Fibroblast of skin of right quadriceps (primary cell): ENCODE measurements at regions not wholly inside any gene's neighbourhood (a gene's known extent, or its start where the extent isn't known, plus 50 kb on each side); places are given as distances from the start of the nearest gene placed in this dataset.

Experiments used
- DNase-seq: peaks from one replicate; pipeline ENCODE4 v3.0.0-alpha.2; 2013

DNA sequence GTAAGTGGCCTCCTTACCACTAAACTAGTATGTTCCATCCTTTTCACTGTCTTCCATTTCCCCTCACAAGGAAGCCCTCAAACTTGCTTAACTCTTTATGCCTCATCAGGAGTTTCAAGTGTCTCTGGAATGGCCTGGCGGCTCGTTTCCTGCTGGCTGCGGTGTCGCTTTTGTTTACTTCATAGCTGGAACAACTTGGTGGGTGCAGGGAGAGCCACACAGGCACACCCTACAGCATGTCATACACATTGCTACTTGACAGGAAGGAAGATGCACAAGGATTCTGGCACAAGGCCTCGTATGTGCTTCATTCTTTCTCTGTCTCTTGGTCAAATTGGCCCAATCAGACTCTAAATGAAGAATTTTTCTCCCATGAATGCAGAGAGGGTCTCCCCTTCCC, 488.3 kb downstream of the FOXO1 start:
- no peak for DNase-seq

- no peak for DNase-seq
Observed at GRCh38 chr13:40179445-40180281, 486.8 kb downstream of the FOXO1 start.

DNA sequence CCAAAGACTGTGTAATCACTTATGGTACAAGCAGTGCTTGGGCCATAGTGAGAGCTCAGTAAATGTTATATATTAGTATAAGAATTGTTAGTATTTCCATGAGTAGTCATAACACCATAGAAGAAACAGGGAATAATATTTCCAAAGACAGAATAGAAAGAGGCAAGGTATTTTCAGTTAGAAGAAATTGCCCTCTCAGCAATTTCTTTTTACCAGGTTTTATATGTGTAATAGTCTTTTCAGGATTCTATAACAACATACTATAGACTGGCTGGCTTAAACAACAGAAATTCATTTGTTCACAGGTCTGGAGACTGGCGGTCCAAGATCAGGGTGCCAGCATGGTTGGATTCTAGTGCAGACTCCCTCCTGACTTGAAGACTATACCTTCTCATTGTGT, 485.7 kb downstream of the FOXO1 start:
- no peak for DNase-seq

DNA sequence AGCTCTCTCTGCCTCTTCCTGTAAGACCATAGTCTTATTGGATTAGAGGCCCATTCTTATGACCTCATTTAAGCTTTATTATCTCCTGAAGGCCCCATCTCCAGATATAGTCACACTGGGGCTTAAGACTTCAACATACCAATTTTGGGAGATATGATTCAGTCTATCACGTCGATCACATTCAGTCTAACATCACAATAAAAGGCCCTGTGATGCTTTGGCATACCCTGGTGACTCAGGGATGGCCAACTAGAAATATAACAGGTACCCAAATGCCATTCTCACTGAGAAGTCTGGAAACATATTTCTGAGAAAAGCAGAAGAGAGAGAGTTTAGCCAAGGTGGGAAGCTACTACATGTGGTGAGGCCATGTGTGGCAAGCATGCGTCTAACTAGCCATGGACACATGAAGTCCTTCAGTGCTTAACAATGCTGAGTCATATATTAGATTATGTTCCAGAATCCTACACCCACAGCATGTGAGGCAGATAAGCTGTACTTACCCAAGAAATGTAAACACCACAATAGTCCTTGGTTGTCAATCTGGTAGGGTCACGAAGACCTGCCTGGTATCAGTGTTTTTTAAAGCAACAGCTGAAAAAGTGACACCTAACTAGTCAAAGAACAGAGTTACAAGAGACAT, 485.1 kb downstream of the FOXO1 start:
- DNase-seq: peak; percentile 11

DNA sequence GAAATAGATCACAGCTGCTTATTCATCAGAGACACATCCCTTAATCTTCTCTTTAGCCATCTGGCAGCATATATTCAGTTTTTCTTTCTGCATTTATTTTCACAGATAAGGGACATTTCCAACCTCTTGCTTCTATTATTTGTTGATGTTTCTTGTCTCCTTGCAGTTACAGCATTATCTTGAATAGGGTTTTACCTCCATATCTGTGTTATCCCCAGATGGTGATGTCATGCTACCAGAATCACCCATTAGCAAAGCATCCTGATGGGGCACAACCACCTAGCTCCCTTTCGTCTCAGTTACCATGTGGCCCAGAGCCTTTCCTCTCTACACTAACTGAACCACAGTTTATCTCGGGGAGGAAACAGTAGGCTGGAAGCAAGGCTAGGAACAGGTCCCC, 483.9 kb downstream of the FOXO1 start:
- DNase-seq: no peak

DNA sequence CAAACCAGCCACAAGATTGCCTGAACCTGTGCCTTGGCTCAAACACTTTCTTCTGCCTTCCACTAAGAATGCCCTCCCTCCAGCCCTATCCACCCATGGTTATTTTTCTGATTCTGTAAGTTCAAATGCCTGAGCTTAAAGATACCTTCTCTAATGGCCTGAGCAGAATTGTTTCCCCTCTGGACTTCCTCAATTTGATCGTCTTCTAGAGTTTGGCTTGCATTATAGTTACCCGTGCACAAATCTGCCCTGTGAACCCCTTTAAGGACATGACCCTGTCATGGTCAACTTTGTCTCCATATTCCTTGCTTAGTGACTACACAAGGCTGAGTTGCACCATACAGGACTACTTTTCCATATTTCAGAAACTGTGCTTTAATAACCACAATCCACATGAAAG, 481.0 kb downstream of the FOXO1 start:
- DNase-seq: no peak

GRCh38 chr13:40186041-40186440, 480.4 kb downstream of the FOXO1 start:
- no peak for DNase-seq

GRCh38 chr13:40186626-40187323, 479.7 kb downstream of the FOXO1 start:
- DNase-seq: no peak

DNA sequence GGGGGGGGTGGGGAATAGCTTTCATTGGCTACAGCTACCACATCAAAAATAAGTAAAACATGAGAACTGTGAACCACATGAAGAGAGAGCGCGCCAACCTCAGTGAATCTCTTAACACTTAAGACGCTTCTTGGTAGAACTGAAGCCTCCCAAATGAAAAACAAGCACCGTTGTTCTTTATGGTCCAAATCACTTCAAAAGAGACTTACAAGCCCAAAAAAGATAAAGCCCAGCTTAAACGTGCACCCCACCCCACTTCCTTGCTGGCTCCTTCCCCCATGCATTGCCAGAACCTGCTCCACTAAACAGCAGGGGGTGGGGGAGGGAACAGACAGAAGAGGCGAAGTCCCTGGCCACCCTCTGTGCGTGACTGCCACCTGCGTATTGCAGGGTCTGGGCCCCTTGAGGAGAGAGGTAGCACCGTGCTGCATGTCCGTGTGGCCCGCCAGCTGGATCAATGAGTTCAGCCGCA, 479.1 kb downstream of the FOXO1 start:
- no peak for DNase-seq

DNA sequence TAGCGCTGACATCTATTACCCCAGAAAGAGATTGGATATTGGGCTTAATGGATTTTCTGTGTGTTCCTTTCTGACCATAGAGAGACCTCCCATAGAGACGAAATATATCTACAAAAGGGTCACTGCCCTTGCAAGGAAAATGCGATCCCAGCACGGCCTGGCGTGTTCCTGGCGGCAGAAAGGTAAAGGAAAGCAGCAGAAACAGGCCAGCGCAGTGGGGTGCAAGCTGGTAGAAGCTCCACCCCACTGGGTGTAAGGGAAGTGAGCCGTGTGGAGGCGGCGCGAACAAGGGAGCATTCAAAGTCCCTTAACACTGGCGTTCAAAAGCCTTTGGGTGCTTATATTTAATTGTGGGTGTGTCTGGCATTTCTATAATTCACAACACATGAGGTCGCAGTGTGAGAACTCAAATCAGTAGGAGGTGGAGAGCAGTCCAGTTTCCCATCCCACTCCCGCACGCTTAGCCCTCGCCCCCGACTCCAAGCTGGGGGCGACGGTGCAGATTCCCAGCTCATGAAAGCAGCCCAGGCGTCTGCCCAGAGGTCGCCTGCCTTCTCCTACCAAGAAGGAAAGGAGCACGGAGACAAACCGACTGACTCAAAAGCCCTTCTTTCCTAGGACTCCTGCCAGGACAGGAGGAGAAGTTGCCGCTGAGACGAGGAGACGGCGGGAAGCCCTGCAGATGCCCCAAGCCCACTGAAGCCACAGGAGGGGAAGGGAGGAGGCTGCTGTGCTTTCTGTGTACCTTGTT, 478.4 kb downstream of the FOXO1 start:
- DNase-seq: no peak

DNA sequence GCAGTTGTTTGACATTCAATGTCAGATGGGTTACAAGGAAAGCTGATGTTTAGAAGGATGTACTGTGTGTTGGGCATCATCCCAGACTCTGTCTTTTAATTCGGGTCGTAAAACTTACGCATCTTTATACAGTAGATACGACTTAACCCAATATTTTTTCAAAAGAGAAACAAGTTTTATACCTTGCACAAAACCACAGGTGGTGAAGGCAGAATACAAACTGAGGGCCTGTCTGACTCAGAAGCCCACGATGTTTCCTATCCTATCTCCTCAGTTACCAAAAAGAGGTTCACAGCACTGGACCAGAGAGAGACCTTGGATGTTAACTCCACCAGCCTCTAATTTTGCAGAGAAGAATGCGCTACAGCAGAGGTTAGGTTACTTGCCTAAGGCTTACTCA, 477.0 kb downstream of the FOXO1 start:
- DNase-seq: no peak

- DNase-seq: no peak
Observed at GRCh38 chr13:40189898-40190630, 476.4 kb downstream of the FOXO1 start.

DNA sequence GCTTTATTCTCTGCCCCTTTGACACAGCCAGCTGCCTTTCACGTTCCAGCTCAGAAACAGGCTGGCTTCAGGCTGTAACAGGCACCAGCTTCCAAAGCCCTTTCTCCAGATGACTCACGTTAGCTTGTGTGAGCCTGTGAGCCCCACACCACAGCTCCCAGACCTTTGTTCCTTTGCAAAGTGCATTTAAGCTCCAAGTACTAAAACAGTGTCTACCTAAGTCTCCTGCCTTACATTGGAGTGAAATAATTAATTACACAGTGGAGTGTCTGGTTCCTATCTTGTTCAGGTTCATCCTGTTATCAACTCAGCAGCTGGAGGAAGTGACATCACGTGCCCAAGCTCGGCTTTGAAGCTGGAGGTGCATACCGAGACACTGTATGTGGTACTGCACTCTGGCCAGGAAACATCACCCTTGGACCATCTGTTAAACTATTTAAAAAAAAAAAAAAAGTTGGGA, 475.8 kb downstream of the FOXO1 start:
- peak; percentile 41 for DNase-seq

- DNase-seq: no peak
Observed at GRCh38 chr13:40191186-40191980, 475.1 kb downstream of the FOXO1 start.

DNA sequence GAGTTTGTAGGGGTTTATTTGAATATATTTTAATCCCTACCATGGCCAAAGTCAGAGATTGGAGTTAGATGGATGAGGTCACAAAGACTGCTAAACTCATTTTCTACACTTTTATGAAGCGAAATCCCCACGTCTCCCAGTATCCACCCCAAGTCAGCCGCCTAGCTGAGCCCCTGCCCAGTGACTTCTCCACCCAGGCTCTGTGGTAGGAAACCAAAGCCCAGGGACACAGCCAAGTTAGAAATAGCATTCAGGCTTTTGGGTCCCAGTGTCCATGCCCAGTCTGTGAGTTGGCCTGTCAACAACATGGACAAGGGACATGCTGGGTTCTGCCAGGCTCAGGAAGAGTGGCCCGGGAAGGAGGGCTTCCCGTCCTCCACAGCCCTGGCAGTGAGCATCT, 474.0 kb downstream of the FOXO1 start:
- no peak for DNase-seq

DNA sequence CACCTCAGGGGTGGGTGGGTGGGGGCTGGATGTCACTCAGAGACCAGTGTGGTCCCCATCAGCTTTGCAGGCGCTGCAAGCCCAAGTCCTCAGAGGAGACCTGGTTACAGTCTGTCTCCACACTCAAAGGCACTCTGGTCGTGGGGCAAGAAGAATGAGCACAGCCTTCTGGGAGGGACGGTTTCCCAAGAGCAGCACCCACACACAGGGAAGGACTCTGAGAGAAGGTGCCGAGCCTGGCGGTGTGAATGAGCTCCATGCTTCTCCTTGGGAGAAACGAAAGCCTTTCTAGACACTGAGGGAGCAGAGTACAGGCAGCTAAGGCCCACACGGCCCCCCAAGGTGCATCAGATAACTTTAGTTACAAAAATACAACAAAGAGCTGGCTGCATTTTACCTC, 473.6 kb downstream of the FOXO1 start:
- DNase-seq: no peak

DNA sequence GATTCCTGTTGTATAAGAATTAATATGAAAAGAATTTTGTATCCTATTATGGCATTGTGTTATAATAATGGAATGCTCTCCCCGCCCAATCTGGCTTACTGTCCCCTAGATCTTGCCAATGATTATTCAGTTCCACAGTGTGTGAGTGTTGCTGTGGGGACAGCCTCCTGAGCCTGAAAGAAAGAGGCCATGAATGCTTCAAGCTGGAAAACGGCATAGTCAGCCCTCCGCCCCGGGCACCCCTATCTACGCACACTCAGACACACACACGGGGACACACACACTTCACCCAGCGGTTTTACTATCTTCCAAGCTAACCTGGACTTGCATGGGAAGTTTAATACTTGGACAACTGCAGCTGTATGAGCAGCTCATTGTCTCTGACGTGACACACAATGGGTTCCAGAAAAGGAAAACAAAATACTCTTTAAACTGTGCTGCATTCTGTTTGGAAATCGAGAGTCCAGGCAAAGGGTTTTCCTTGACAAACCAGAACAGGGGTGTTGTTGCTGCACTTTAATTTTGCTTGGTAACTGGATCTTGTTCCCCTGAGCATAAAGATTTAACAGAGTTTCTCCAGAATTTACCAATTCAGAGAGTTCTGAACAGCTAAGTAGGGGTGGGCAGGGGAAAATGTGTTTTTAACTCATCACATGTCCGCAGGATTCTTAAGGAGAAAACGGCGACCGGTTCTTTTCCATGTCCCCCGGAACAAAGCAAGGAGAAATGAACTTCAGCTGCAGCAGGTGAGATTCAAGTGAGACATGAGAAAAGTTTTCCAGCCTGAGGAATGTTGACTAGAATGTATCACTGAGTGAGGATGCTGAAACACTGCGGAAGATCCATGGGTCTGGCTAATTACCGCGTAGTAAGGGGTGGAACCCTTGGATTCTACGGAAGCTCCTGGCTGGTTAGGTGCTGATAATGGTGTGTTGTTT, 472.9 kb downstream of the FOXO1 start:
- no peak for DNase-seq

DNA sequence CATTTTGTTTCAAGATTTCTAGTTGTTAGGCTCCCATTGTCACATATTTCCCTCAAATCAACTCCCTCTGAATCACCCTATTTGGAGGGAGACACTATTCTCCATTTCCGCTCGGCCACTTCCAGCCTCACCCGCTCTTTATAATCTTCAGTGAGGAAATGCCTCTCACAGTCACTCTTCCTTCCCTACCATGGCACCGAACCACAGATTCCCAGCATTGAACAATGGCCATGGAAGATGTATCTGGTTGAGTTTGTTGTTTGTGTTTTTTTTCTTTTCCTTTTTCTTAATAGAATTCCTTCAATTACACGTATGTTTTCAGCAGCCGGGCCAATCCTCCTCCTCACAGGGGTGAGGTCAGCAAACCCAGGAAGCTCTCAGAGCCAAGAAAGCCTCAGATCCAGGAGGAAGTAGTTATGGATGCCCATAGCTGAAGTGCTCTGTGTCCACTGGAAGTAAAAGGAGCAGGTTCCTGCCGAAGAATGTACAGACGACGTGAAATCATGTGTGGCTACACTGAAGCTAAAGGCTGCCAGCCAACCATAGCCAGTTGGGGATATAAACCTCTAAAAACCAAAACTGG, 472.1 kb downstream of the FOXO1 start:
- no peak for DNase-seq

DNA sequence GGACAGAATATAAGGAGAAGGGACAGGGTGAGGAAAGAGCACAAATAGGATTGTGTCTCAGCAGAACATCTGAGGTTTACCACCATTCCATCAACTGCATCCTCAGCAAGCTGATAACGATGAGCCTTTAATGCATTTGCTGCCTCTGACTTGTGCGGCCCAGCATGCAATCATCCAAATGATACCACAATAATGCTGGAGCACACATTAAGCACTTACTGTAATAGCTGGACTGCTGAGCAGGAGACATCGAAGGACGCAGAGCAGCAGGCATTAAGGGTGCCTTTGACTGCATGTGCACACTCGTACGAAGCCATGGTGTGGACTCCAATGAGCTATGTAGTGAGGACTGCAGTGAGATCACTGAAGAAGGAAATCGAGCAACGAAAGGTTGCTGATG, 469.4 kb downstream of the FOXO1 start:
- no peak for DNase-seq
